Cardiac muscle cell (in vitro differentiated cells and primary cell): ENCODE measurements at regions not wholly inside any gene's neighbourhood (a gene's known extent, or its start where the extent isn't known, plus 50 kb on each side); places are given as distances from the start of the nearest gene placed in this dataset.

Experiments
- DNase-seq, 2 donors: peaks; one replicate each; pipeline versions ENCODE4 v3.0.0 to v3.0.0-alpha.2; 2010 to 2017; ENCODE audit warnings: low read depth in 1 of 2, low spot score in 1 of 2
- H3K27ac ChIP-seq: fragments of 200-600 bp; sonication (generic); 2 replicates; pipeline ENCODE4 v1.5.1; 2016
- H3K27me3 ChIP-seq: fragments of 200-600 bp; sonication (generic); 2 replicates; pipeline ENCODE4 v1.6.0; 2016; ENCODE audit warnings: control low read depth
- H3K36me3 ChIP-seq: fragments of 200-600 bp; sonication (generic); 2 replicates; pipeline ENCODE4 v1.5.1; 2016; ENCODE audit warnings: control low read depth
- H3K4me1 ChIP-seq: fragments of 200-600 bp; sonication (generic); 2 replicates; pipeline ENCODE4 v1.8.1; 2017; ENCODE audit warnings: low read depth, mild to moderate bottlenecking, mixed run types
- H3K4me3 ChIP-seq: fragments of 200-600 bp; sonication (generic); 2 replicates; pipeline ENCODE4 v1.5.1; 2016; ENCODE audit warnings: mild to moderate bottlenecking
- H3K9me3 ChIP-seq: fragments of 200-600 bp; sonication (generic); 2 replicates; pipeline ENCODE4 v1.5.1; 2017; ENCODE audit warnings: low read depth, mild to moderate bottlenecking, control low read depth
- TF ChIP-seq, protein P1 (sequence below): IDR thresholded peaks from 2 replicates; pipeline ENCODE4 v1.5.1; 2012; ENCODE audit warnings: low read depth, mild to moderate bottlenecking, low read length

DNA sequence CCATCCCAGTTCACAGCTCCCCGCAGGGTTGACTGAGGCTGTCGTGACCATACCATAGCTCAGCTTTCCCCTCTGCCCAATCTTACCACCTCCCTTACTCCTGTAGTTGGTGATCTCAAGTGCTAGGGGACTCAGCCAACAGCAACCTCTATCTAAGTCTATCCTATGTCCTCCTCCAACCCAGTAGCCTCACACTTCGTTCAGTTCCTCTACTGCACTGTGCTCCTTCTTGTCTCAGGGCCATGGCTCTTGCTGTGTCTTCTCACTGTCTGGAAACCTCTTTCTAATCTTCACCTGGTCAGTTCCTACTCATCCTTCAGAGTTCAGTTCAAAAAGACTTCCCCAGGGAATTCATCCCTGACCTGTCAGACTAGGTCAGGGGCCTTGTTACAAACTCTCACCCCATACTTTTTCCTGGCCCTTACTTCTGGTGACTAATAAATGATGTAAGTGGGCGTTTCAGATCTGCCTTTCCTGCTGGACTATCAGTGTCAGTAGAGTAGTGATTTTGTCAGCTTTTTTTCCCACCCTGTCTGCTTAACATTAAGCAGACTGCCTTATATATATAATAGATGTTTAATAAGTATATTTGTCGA, 53.6 kb upstream of the NR3C1 start:
- Histone ChIP-seq H3K36me3 (no peaks in the 10 kb centered on the region), H3K9me3 (no peaks in the 10 kb centered on the region), H3K27me3 (no peaks in the 10 kb centered on the region), H3K4me3 (no peak overlapping the region), H3K27ac (no peak overlapping the region), H3K4me1 (peaks cover 4% of the 10 kb centered on the region)
- TF ChIP-seq, protein P1, sequence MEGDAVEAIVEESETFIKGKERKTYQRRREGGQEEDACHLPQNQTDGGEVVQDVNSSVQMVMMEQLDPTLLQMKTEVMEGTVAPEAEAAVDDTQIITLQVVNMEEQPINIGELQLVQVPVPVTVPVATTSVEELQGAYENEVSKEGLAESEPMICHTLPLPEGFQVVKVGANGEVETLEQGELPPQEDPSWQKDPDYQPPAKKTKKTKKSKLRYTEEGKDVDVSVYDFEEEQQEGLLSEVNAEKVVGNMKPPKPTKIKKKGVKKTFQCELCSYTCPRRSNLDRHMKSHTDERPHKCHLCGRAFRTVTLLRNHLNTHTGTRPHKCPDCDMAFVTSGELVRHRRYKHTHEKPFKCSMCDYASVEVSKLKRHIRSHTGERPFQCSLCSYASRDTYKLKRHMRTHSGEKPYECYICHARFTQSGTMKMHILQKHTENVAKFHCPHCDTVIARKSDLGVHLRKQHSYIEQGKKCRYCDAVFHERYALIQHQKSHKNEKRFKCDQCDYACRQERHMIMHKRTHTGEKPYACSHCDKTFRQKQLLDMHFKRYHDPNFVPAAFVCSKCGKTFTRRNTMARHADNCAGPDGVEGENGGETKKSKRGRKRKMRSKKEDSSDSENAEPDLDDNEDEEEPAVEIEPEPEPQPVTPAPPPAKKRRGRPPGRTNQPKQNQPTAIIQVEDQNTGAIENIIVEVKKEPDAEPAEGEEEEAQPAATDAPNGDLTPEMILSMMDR = no peak
- DNase-seq = peak in 1 of 2 donors; percentile 59

- no peaks in the 10 kb centered on the region for H3K27me3 ChIP-seq
- TF ChIP-seq, protein P1 = no peak
- H3K4me3 ChIP-seq = no peak overlapping the region
- no peaks in the 10 kb centered on the region for H3K9me3 ChIP-seq
- no peak overlapping the region for H3K27ac ChIP-seq
- no peak for DNase-seq
- H3K36me3 ChIP-seq = no peaks in the 10 kb centered on the region
- peaks cover 4% of the 10 kb centered on the region for H3K4me1 ChIP-seq
These were observed 51.5 kb upstream of the NR3C1 start for GRCh38 chr5:143454936-143455516.

GRCh38 chr5:143453720-143454119, 50.2 kb upstream of the NR3C1 start:
- TF ChIP-seq, protein P1 = no peak
- Histone ChIP-seq H3K36me3 (no peaks in the 10 kb centered on the region), H3K27ac (no peak overlapping the region), H3K4me1 (peaks cover 4% of the 10 kb centered on the region), H3K4me3 (no peak overlapping the region), H3K9me3 (no peaks in the 10 kb centered on the region), H3K27me3 (no peaks in the 10 kb centered on the region)
- no peak for DNase-seq
